Panc1 (cell line): ENCODE measurements at regions not wholly inside any gene's neighbourhood (a gene's known extent, or its start where the extent isn't known, plus 50 kb on each side); places are given as distances from the start of the nearest gene placed in this dataset.

Experiments
- ATAC-seq: fragments of 200-7000 bp; cut with Tn5 transposase; 2 replicates; pipeline ENCODE4 v1.9.1; 2020; ENCODE audit warnings: mild to moderate bottlenecking, moderate library complexity
- BruUV-seq: library from RNA; stranded (reverse); fragments of 400-500 nt; replicated peaks from 2 replicates; lab custom pipeline; 2021; lab: Mats Ljungman, UMichigan
- CTCF ChIA-PET: fragments of 300-600 bp; sonication (Branson Sonifier 250); formaldehyde crosslinking; loops from one replicate; lab custom pipeline; 2022; ENCODE audit warnings: antibody characterized with exemption; lab: Charles Lee
- POLR2A ChIA-PET: fragments of 300-600 bp; sonication (Branson Sonifier 250); formaldehyde crosslinking; loops from one replicate; lab custom pipeline; 2022; ENCODE audit warnings: antibody characterized with exemption; lab: Charles Lee
- DNase-seq: peaks from one replicate; pipeline ENCODE4 v3.0.0-alpha.2; 2010; ENCODE audit warnings: low read depth, low spot score
- H3K27ac ChIP-seq: 2 replicates; pipeline ENCODE4 v1.5.1; 2011; ENCODE audit warnings: mild to moderate bottlenecking, low read length, inconsistent platforms
- H3K27me3 ChIP-seq: fragments of 200-500 bp; sonication (Bioruptor generic); 2 replicates; pipeline ENCODE4 v1.6.0; 2014; ENCODE audit warnings: low read length, inconsistent platforms; ENCODE audit not compliant: control insufficient read depth, insufficient read depth
- H3K36me3 ChIP-seq: fragments of 200-500 bp; sonication (Bioruptor generic); 2 replicates; pipeline ENCODE4 v1.5.1; 2014; ENCODE audit warnings: inconsistent platforms, mild to moderate bottlenecking, low read length, moderate library complexity; ENCODE audit not compliant: control insufficient read depth, insufficient read depth
- H3K4me1 ChIP-seq: 2 replicates; pipeline ENCODE4 v1.5.1; 2011; ENCODE audit warnings: inconsistent platforms, mild to moderate bottlenecking, low read length, moderate library complexity; ENCODE audit not compliant: control insufficient read depth, insufficient read depth
- H3K4me3 ChIP-seq, 2 experiments: 2 replicates each; pipeline ENCODE4 v1.5.1; 2011 to 2012; ENCODE audit warnings: low read depth in 2 of 2, low read length in 2 of 2, mild to moderate bottlenecking in 2 of 2, inconsistent platforms in 1 of 2, moderate library complexity in 1 of 2
- H3K9me3 ChIP-seq: fragments of 200-500 bp; sonication (Bioruptor generic); 2 replicates; pipeline ENCODE4 v1.5.1; 2014; ENCODE audit warnings: low read depth, mild to moderate bottlenecking, inconsistent platforms, low read length, moderate library complexity; ENCODE audit not compliant: control insufficient read depth, insufficient read depth
- CTCF ChIP-seq: fragments of 450-650 bp; IDR thresholded peaks from 2 replicates; pipeline ENCODE4 v1.5.1; 2017; ENCODE audit warnings: mild to moderate bottlenecking
- POLR2AphosphoS5 ChIP-seq: IDR thresholded peaks from 2 replicates; pipeline ENCODE4 v1.6.1; 2012; ENCODE audit warnings: mild to moderate bottlenecking, low read depth, low read length, moderate library complexity
- REST ChIP-seq, 2 experiments: IDR thresholded peaks; 2 replicates each; pipeline ENCODE4 v1.6.1; 2011 to 2012; ENCODE audit warnings: low read depth in 2 of 2, control low read depth in 1 of 2, low read length in 1 of 2, mild to moderate bottlenecking in 1 of 2, moderate library complexity in 1 of 2; ENCODE audit not compliant: insufficient read depth in 1 of 2
- SIN3A ChIP-seq: IDR thresholded peaks from 2 replicates; pipeline ENCODE4 v1.6.1; 2012; ENCODE audit warnings: low read depth, mild to moderate bottlenecking, low read length, moderate library complexity, borderline replicate concordance; ENCODE audit not compliant: insufficient read depth
- TCF7L2 ChIP-seq: IDR thresholded peaks from 2 replicates; pipeline ENCODE4 v1.6.1; 2011; ENCODE audit warnings: mild to moderate bottlenecking, low read depth, low read length, inconsistent platforms
- in situ Hi-C: cut with HindIII; loops from 2 replicates; pipeline ENCODE4 v1.10.0; 2016; ENCODE audit warnings: low sequenced_read_pairs, low pct_unique_long_range_greater_than_20kb
- intact Hi-C: fragments of 100-400 bp; cut with micrococcal nuclease; formaldehyde crosslinking; loops from one replicate; pipeline ENCODE4 v1.10.0; 2022; ENCODE audit not compliant: unreplicated experiment

DNA sequence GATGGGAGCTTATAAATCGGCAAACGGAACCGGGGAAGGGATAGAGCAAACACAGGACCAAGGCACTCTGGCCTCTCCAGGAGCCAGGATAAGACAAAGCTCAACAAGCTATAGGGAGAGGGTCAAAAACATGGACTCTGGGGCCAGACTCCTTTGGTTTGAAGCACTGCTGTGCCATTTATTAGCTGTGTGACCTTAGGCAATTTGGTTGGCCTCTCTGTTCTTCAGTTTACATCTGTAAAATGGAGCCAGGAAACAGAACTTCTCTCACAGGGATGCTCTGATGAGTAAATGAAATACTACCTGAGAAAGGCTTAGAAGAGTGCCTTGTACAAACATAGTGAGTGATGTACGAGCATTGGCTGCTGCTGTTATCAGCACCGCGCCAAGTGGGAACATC, 213.3 kb upstream of the PWP1 start:
- no peak for ATAC-seq
- ChIA-PET POLR2A (no interaction called here), CTCF (interaction anchor here (0.8 kb wide), 1 partner anchor 95 kb away, joined by 4 read pairs; no protein-coding TSS in a partner anchor)
- intact Hi-C loops (no loop called here), in situ Hi-C loops (no loop called here)
- Histone ChIP-seq H3K27ac (no peak overlapping the region), H3K36me3 (no peaks in the 10 kb centered on the region), H3K9me3 (no peaks in the 10 kb centered on the region), H3K4me1 (no peaks in the 10 kb centered on the region), H3K27me3 (no peaks in the 10 kb centered on the region), H3K4me3 (no peak overlapping the region)
- no TSS peak for BruUV-seq
- no peak for TF ChIP-seq POLR2AphosphoS5
- no peak for TF ChIP-seq CTCF
- TF ChIP-seq SIN3A = no peak
- no peak for TF ChIP-seq TCF7L2
- TF ChIP-seq REST (IDR thresholded peaks at IDR 0.05; ENCODE audit: insufficient read depth in 1 of 2, low read depth in 2 of 2, low read length in 1 of 2) = no peak
- DNase-seq = no peak

DNA sequence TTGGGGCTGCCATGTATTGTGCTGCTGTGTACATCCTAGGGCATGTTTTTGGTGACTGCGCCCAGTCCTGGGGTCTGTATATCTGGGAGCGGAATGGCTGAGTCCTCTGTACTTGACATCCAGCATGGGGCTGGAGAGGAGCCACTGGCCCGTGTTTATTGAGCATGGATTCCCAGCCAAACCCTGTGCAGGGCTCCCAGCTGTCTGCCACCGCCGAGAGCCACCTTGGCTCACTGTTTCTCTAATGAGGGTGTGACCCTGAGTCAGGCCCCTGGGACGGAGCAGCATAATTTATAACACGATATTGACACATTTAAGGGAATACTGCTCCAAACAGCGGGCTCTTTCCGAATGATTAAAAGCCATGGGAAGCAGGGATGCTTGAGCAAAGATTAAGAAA, 211.5 kb upstream of the PWP1 start:
- intact Hi-C loops (no loop called here), in situ Hi-C loops (no loop called here)
- no peaks in the 10 kb centered on the region for H3K4me1 ChIP-seq
- ATAC-seq (no peak), DNase-seq (no peak)
- H3K4me3 ChIP-seq = no peak overlapping the region
- H3K27me3 ChIP-seq = peaks cover 4% of the 10 kb centered on the region; the same call in 1 of the 2 replicates
- TF ChIP-seq REST (IDR thresholded peaks at IDR 0.05; ENCODE audit: insufficient read depth in 1 of 2, low read depth in 2 of 2, low read length in 1 of 2) = no peak
- TF ChIP-seq CTCF = no peak
- TF ChIP-seq SIN3A = no peak
- TF ChIP-seq TCF7L2 = no peak
- TF ChIP-seq POLR2AphosphoS5 = no peak
- no peaks in the 10 kb centered on the region for H3K9me3 ChIP-seq
- no peak overlapping the region for H3K27ac ChIP-seq
- no TSS peak for BruUV-seq
- ChIA-PET POLR2A (interaction anchor here (0.7 kb wide), 1 partner anchor 13 kb away, joined by 6 read pairs; no protein-coding TSS in a partner anchor), CTCF (no interaction called here)
- H3K36me3 ChIP-seq = no peaks in the 10 kb centered on the region
